Spleen (tissue), 7 donors: ENCODE measurements at regions not wholly inside any gene's neighbourhood (a gene's known extent, or its start where the extent isn't known, plus 50 kb on each side); places are given as distances from the start of the nearest gene placed in this dataset.

Experiments
- CTCF ChIP-seq, 11 experiments: fragments of 200-600 bp in 7 of 11; fragments of 450-650 bp in 4 of 11; sonication (generic) in 4 of 11; IDR thresholded peaks in 8 of 11; conservative IDR thresholded peaks in 3 of 11; 1 replicate in 7 of 11; 2 replicates in 4 of 11; pipeline versions ENCODE4 v1.4.0 to v1.8.0; 2016 to 2021; ENCODE audit warnings: antibody characterized with exemption in 11 of 11, inconsistent platforms in 4 of 11, mild to moderate bottlenecking in 1 of 11
- POLR2A ChIP-seq, 3 donors: fragments of 450-650 bp; IDR thresholded peaks; one replicate each; pipeline ENCODE4 v1.5.1; 2017; ENCODE audit warnings: antibody characterized with exemption in 3 of 3, mild to moderate bottlenecking in 1 of 3
- POLR2AphosphoS5 ChIP-seq, 3 donors: sonication (generic); formaldehyde crosslinking; IDR thresholded peaks; one replicate each; pipeline ENCODE4 v1.5.1; 2017; ENCODE audit warnings: antibody characterized with exemption in 3 of 3
- donor health status: DM: no; HTN: no; CAD: no; lungs with moderate emphysema.
- donor health status: DM: no; HTN: no; CAD: no.
- donor health status: DM: no; HTN: no; CAD: no.

DNA sequence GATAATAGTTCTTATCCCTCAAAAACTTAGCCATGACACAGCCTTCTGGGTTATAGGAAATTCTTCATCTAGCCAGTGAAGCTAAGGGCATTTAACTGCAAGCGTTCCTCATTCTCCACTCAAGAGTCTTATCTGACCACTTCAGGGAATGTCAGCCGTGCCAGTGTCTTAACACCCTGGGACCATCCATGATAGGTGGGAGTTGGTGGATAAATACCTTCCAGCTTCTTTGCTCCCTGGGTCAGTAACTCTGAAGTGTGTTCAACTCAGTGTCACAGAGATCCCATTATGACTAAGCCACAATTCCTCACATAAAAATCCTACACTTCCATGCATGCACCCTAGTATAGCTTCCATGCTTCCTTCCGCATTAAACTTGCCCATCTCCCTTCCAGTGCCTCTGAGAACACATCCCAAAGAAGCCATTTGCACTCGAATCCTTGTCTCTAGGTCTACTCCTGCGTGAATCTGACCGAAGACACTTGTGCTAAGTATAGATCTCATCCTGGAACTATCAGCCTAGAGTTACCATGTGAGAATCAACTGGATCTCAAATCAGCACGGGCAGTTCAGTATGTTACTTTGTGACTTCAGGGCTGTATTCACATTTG lies 264.3 kb upstream of the MAF start:
- TF ChIP-seq POLR2A (IDR thresholded peaks at IDR 0.05) (no peak), CTCF (IDR thresholded peaks at IDR 0.05 in 8 of 11, conservative IDR thresholded peaks at IDR 0.05 in 3 of 11) (no peak), POLR2AphosphoS5 (IDR thresholded peaks at IDR 0.05) (no peak)
